ENCODE measurements at regions not wholly inside any gene's neighbourhood (a gene's known extent, or its start where the extent isn't known, plus 50 kb on each side); places are given as distances from the start of the nearest gene placed in this dataset.

- no peak for DNase-seq
Measured at GRCh38 chr2:107402330-107402729, 424.4 kb upstream of the RGPD4 start.

GRCh38 chr2:107405261-107405660 lies 421.4 kb upstream of the RGPD4 start:
- DNase-seq, result no peak

DNA sequence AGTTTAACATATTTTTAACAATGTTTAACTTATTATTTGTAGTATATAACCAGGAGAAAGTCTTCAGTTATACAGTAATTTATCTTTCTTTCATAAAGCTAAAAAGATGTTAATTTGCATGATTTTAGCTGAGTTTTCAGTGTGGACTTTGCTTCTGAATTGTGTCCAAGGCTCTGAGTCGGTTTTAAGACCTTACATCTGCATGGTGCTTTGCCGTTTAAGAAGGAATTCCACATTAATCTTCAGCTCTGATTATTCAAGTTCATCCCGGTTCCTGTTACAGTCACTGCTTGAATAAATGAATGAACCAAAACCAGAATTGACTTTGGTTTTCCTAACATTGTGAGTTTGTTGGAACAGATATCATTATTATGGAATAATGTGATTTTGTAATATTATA lies 419.7 kb upstream of the RGPD4 start:
- no peak for DNase-seq

DNA sequence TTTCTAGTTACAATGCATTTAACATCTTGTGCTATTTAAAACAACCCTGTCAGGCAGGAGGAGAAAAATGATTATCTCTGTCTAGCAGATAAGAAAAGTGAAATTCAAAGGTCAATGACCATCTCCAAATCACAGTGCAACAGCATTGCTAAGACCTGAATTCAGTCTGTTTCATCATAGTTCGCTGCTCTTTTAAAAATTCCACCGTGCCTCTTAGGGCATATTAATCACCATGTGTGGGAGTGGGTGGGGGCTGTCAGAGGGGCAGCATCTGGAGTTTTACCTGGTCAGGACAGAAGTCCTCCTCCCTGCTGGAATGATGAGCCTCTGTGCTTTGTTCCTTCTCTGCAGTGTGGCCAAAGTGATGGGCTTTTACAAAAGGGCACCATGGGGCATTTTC lies 418.7 kb upstream of the RGPD4 start:
- no peak for DNase-seq

GRCh38 chr2:107411267-107411666 lies 415.4 kb upstream of the RGPD4 start:
- no peak for DNase-seq

DNA sequence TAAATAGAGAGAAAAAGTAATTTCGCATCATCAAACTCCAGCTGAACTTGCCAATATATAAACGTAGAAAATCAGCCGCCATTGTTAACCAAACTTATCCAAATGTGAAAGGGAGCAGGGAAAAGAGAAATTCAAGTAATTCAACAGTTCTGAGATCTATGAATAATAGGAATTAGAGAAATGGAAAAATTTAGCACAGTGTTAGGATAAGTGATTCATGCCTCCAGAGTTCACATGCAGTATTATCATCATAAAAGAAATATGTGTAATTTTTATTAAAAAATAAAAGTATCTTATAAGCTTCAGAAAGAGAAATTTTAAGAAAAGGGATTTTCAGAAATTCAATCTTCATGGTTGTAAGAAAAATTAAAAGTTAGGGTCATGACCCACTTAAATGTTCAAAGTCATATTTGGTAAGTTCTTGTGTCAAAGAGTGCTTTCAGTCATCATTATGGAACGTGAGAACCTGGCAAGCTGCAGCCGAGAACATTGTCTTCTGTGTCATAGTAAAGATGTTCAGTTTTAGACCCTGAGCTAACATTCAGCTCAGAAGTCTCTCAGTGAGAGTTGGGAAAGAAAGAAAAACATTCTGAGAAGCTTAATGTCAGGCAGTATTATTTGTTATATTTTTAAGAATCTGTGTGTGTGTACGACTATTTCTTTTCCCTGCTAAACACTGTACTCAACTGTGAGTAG lies 414.3 kb upstream of the RGPD4 start:
- DNase-seq, result no peak

DNA sequence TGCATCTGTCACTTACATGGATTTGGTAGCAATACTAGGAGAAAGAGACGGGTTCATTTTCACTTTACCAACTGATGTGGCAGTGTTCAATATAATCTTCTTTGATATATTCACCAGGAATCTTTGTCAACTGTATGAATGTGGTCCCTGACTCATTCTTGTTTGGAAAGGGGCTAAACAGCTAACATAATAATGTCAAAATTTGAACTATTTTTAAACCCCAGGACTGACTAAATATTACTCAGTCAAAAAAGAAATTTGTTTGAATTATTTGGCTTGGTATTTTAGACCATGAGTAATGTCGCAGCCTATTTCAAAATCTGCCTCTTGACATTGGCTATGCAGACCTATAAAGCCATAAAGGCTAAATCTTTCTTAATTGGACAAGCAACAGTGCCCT lies 413.7 kb upstream of the RGPD4 start:
- DNase-seq, result no peak

- DNase-seq, result no peak
Measured at GRCh38 chr2:107414376-107414775, 412.3 kb upstream of the RGPD4 start.

- no peak for DNase-seq
Measured at GRCh38 chr2:107418708-107419107, 408.0 kb upstream of the RGPD4 start.

DNA sequence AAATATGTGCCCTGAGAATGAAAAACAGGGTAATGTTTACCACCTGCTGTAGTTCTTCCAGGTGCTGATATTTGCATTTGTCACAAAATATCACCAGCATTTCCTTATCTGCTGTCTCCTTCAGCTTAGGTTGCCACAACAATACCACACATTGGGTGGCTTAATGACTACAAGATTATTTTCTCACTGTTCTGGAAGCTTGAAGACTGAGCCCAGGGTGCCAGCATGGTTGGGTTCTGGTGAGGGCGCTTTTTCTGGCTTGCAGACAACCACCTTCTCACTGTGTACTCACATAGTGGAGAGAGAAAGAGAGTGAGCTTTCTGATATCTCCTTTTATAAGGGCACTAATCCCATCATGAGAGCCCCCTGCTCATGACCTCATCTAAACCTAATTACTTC lies 407.5 kb upstream of the RGPD4 start:
- no peak for DNase-seq

- no peak for DNase-seq
Measured at GRCh38 chr2:107428781-107429180, 397.9 kb upstream of the RGPD4 start.

DNA sequence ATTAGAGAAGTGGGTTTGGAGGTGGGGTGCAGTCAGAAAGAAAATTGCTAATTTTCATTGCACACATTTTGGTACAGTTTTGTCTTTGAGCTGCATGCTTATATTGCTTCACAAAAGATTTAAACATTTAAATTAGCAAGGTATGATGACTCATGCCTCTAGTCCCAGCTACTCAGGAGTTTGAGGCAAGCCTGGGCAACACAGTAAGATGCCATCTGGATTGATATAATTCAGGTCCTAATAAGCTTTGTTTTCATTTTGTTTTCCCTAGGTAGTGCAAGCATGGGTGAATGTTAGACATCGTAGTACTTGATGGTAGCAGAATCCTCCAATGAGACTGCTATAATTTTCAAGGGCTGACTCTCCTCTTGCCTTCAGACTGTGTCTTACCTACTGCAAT lies 396.7 kb upstream of the RGPD4 start:
- no peak for DNase-seq

DNA sequence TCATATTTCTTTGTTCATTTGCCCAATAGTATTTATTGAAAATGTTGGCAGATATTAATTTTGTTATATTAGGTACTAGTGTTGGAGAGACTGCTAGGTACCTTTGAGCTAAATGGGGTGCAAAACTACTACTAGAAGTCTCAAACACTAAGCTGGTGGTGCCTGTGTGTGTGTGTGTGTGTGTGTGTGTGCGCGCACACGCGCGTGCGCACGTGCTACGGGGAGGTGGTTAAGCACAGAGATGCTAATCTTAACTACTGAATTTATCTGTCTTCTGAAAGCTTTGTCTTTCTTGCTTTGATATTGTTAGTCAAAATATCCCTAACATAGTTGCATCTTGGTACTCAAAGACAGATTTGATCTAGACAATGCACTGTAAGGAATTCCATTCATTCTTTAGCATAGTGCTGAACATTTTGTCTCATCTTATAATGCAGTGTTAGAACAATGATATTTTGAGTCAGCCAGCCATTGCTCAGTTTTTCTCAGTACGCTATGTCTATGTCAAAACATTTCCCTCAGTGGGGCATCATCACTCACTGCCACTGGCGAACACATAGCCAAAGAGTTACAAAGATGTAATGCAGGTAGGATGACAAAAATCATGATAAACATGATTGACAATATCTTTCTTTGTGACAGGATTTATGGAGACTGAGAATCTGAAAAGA lies 396.0 kb upstream of the RGPD4 start:
- no peak for DNase-seq

- no peak for DNase-seq
Measured at GRCh38 chr2:107436281-107436680, 390.4 kb upstream of the RGPD4 start.

- DNase-seq, result no peak
Measured at GRCh38 chr2:107437265-107437664, 389.4 kb upstream of the RGPD4 start.

DNA sequence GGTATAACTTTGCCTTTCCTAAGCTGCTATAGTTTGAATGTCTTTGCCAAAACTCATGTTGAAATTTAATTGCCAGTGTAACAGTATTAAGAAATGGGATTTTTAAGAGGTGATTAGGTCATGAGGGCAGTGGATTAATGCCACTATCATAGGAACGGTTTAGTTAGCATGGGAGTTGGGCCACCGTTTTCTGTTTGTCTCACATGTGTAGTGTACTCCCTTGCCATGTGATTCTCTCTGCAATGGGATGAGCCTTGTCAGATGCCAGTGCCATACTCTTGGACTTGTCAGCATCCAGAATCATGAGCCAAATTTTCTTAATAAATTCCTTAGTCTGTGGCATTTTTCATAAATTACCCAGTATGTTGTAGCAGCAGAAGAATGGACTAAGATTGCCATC lies 388.9 kb upstream of the RGPD4 start:
- no peak for DNase-seq

DNA sequence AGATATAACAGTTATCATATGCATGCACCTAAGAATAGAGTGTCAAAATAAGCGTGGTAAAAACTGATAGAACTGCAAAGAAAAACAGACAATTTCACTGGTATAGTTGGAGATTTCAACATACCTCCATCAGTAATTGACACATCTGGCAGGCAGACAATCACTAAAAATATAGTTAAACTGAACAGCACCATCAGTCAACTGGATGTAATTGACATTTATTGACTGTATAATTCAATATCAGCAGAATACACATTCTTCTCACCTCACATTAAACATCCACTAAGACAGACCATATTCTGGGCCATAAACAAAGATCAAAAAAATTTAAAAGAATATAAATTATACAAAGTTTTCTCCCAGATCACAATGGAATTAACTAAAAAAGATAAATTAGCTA lies 378.5 kb upstream of the RGPD4 start:
- no peak for DNase-seq

- peak; percentile 1 for DNase-seq
Measured at GRCh38 chr2:107461301-107461700, 365.4 kb upstream of the RGPD4 start.

DNA sequence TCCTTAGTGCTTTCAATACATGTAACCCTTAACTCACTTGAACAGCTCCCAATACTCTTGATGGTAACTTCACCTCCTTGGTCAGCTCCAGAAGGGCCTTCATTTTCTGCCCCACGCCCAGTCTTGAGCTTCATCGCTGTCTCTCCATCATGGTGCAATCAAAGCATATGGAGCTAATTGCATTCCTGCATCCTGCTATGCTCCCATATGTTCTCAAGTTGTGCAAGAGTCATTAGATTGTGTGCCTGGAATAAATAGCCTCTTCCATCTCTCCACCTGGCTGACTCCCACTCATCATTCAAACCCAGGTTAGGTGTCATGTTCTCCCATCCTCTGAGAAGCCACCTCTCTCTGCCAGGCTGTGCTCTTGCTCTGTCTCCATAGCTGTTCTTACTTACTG lies 364.5 kb upstream of the RGPD4 start:
- DNase-seq, result no peak

- DNase-seq, result no peak
Measured at GRCh38 chr2:107466241-107466640, 360.5 kb upstream of the RGPD4 start.

DNA sequence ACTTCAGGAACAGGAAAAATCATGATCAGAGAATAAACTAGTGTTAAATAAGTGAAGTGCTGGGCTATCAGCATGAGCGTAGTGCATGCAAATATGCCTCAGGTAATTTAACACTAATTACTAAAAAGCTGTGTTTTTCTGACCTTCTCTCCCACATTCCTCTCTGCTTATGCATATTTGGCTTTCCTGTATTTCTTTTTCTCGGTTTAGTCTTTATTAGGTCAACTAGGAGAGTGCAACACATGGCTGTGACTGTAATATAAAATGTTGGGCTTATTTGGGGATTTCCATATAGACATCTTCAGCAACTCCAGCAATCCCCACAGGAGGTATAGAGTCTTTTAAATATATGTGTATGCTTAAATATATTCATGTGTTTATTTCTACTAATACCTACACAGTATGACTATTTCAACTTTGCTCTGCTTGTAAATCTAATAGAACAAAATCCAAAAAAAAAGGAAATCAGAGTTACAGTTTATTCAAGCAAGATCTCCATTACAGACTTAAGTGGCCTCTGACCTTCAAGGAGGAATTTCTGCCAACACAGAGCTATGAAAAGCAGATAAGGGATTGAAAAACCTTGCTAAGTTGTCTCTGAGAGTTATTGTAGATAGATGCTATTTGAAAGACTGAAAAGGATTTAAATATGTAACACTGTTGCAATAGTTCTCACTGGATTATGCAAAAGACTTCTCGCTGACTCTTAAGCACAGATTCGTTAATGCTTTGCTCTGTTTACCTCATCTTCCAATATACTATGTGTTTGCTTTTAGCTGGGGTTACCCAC lies 359.5 kb upstream of the RGPD4 start:
- DNase-seq, result no peak

GRCh38 chr2:107469437-107469995 lies 357.2 kb upstream of the RGPD4 start:
- no peak for DNase-seq

GRCh38 chr2:107473150-107473549 lies 353.5 kb upstream of the RGPD4 start:
- DNase-seq, result no peak

DNA sequence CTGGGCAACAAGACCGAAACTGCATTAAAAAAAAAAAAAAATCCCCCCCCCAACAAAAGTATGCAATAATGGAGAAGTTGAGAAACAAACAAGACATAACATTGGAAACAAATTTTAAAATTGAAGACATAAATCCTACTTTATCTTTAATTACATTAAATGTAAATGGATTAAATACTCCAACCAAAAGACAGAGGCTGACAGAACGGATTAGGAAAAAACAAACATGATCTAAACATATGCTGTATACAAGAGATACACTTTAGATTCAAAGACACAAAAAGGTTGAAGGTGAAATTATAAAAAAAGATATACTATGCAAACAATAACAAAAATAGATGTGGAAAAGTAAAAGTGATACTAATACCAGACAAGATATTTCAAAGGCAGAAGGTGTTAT lies 350.8 kb upstream of the RGPD4 start:
- DNase-seq, result no peak
